Sigmoid colon (tissue), 4 donors: ENCODE measurements at regions not wholly inside any gene's neighbourhood (a gene's known extent, or its start where the extent isn't known, plus 50 kb on each side); places are given as distances from the start of the nearest gene placed in this dataset.

ENCODE experiments used
- EP300 ChIP-seq, 4 donors: sonication (generic); formaldehyde crosslinking; IDR thresholded peaks; one replicate each; pipeline ENCODE4 v1.6.1; 2017; ENCODE audit warnings: antibody characterized with exemption in 4 of 4
- POLR2A ChIP-seq, 2 donors: fragments of 450-650 bp; IDR thresholded peaks; one replicate each; pipeline ENCODE4 v1.6.1; 2016; ENCODE audit warnings: antibody characterized with exemption in 2 of 2, mild to moderate bottlenecking in 2 of 2, moderate library complexity in 2 of 2
- TF ChIP-seq, protein P1 (sequence below), 4 experiments: fragments of 450-650 bp in 3 of 4; fragments of 200-600 bp in 1 of 4; IDR thresholded peaks; one replicate each; pipeline ENCODE4 v1.5.1; 2016 to 2019; ENCODE audit warnings: antibody characterized with exemption in 4 of 4, mild to moderate bottlenecking in 3 of 4, moderate library complexity in 2 of 4

DNA sequence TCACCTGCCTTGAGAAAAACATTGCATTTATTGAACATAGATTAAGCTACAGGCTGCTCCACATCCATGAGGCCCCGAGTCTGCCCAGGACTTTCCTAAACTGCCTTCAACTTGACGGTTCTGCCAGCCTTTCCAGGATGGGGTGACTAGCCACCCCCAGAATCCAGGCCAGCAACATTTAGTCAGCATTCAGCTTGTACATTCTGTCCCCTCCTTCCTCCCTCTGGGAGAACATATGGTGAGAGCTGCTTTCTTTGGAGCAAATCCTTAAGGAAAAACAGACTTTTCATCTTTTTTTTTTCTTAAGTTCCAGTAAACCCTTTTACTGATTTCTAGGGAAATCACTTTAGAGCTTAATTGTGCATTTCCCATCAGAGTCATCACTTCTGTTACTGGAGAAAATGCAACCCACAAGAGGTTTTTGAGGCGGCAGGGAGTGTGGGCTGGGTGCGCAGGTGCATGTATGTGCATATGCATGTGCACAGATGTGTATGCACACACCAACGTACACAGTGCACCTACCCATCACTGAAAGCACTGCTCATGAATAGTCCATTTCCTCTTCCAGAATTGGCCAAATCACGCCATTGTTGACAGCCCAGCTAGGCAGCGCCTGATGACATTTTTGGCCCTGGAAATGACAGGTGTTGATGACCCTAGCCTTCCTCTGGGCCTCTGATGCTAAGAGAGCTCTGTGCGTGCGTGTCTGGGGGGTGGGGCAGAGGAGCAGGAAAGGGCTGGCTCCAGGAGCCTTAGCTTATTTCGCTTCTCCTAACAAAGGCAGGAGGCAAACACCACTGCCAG is 145.6 kb downstream of the HSD17B3 start:
- TF ChIP-seq, protein P1, sequence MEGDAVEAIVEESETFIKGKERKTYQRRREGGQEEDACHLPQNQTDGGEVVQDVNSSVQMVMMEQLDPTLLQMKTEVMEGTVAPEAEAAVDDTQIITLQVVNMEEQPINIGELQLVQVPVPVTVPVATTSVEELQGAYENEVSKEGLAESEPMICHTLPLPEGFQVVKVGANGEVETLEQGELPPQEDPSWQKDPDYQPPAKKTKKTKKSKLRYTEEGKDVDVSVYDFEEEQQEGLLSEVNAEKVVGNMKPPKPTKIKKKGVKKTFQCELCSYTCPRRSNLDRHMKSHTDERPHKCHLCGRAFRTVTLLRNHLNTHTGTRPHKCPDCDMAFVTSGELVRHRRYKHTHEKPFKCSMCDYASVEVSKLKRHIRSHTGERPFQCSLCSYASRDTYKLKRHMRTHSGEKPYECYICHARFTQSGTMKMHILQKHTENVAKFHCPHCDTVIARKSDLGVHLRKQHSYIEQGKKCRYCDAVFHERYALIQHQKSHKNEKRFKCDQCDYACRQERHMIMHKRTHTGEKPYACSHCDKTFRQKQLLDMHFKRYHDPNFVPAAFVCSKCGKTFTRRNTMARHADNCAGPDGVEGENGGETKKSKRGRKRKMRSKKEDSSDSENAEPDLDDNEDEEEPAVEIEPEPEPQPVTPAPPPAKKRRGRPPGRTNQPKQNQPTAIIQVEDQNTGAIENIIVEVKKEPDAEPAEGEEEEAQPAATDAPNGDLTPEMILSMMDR (IDR thresholded peaks at IDR 0.05): no peak
- TF ChIP-seq EP300 (IDR thresholded peaks at IDR 0.05): peak in 2 of 4 donors; percentile 31 to 34
- no peak for TF ChIP-seq POLR2A (IDR thresholded peaks at IDR 0.05)
